ENCODE measurements at regions not wholly inside any gene's neighbourhood (a gene's known extent, or its start where the extent isn't known, plus 50 kb on each side); places are given as distances from the start of the nearest gene placed in this dataset.

DNA sequence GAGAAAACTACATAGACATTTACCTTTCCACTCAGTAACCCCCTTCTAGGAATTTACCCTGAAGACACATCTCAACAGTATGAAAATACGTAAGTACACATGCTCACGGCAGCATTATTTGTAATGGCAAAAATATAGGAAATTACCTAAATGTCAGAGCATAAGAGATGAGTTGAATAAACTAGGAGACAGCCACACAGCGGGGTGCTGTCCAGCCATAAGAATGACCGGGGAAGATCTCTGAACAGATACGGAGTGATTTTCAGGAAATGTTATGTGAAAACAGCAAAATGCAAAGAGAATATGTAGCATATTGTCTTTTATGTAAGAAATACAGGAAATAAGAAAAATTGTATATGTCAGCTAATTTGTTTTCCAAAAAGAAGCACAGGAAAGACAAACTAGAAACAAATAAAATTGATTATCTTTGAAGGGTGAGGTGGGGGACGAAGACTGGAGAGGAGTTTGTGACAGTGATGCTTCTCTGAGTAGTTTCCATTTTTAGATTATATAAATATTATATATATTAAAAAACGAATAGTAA lies 195.4 kb downstream of the HAUS1 start:
- ChIA-PET CTCF (no interaction called here), POLR2A (ENCODE audit: unreplicated experiment) (no interaction called here)
- no TSS peak for BruUV-seq (replicated peaks)

DNA sequence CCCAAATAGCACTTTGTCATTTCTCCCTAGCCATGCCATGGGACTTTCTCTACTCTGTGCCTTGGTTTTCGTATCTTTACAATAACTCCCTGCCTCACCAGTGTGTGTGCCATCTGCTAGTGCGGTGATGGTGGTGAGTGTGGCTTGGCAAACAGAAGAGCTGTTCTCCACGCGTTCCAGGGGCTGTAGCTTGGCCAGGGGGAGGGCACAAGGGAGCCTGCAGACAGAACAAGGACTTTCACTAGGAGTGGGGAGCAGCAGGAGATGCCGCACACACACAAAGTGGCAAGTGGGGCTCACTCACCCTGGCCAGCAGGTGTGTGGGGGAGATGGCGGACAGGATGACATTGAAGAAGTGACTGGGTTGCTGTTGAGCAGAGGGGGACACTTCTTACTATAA lies 196.9 kb downstream of the HAUS1 start:
- POLR2A ChIA-PET (ENCODE audit: unreplicated experiment): no interaction called here
- intact Hi-C loops (cut with micrococcal nuclease; ENCODE audit: unreplicated experiment): no loop called here
- Histone ChIP-seq H3F3A (ENCODE audit: insufficient read depth, low read depth) (peaks cover 14% of the 10 kb centered on the region; the same call in 1 of the 2 replicates), H3K9me2 (ENCODE audit: insufficient read depth) (no peaks in the 10 kb centered on the region), H3K79me2 (ENCODE audit: low read depth) (no peaks in the 10 kb centered on the region), H2AFZ (no peak overlapping the region), H3K9me3 (ENCODE audit: insufficient read depth, low read depth) (no peaks in the 10 kb centered on the region), H3K4me1 (replicated peaks; ENCODE audit: insufficient read depth) (peaks cover 26% of the 10 kb centered on the region), H3K36me3 (ENCODE audit: low read depth) (no peaks in the 10 kb centered on the region), H4K20me1 (ENCODE audit: insufficient read depth) (no peaks in the 10 kb centered on the region), H3K4me2 (no peak overlapping the region), H3K4me3 (no peak overlapping the region), H3K27me3 (ENCODE audit: insufficient read depth, low read depth) (no peaks in the 10 kb centered on the region), H3K27ac (no peak overlapping the region)
- DNase-seq: no peak
- BruUV-seq (replicated peaks): no TSS peak
- CTCF ChIA-PET: no interaction called here
- no peak for TF ChIP-seq EZH2 (IDR thresholded peaks at IDR 0.05; ENCODE audit: low read depth)
- TF ChIP-seq, protein P1, sequence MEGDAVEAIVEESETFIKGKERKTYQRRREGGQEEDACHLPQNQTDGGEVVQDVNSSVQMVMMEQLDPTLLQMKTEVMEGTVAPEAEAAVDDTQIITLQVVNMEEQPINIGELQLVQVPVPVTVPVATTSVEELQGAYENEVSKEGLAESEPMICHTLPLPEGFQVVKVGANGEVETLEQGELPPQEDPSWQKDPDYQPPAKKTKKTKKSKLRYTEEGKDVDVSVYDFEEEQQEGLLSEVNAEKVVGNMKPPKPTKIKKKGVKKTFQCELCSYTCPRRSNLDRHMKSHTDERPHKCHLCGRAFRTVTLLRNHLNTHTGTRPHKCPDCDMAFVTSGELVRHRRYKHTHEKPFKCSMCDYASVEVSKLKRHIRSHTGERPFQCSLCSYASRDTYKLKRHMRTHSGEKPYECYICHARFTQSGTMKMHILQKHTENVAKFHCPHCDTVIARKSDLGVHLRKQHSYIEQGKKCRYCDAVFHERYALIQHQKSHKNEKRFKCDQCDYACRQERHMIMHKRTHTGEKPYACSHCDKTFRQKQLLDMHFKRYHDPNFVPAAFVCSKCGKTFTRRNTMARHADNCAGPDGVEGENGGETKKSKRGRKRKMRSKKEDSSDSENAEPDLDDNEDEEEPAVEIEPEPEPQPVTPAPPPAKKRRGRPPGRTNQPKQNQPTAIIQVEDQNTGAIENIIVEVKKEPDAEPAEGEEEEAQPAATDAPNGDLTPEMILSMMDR (conservative IDR thresholded peaks at IDR 0.05): no peak

More for the DNA sequence above, 195.4 kb downstream of the HAUS1 start:
- intact Hi-C loops (cut with micrococcal nuclease; ENCODE audit: unreplicated experiment): no loop called here
- Histone ChIP-seq H4K20me1 (ENCODE audit: insufficient read depth) (no peaks in the 10 kb centered on the region), H3K79me2 (ENCODE audit: low read depth) (peaks cover 4% of the 10 kb centered on the region; the same call in 1 of the 2 replicates), H3K4me2 (no peak overlapping the region), H3F3A (ENCODE audit: insufficient read depth, low read depth) (peaks cover 24% of the 10 kb centered on the region; the same call in 1 of the 2 replicates), H3K36me3 (ENCODE audit: low read depth) (no peaks in the 10 kb centered on the region), H3K9me2 (ENCODE audit: insufficient read depth) (no peaks in the 10 kb centered on the region), H3K27me3 (ENCODE audit: insufficient read depth, low read depth) (no peaks in the 10 kb centered on the region), H2AFZ (no peak overlapping the region), H3K4me3 (no peak overlapping the region), H3K27ac (no peak overlapping the region), H3K9me3 (ENCODE audit: insufficient read depth, low read depth) (no peaks in the 10 kb centered on the region), H3K4me1 (replicated peaks; ENCODE audit: insufficient read depth) (peaks cover 40% of the 10 kb centered on the region)
- TF ChIP-seq, protein P1 (conservative IDR thresholded peaks at IDR 0.05): no peak
- no peak for TF ChIP-seq EZH2 (IDR thresholded peaks at IDR 0.05; ENCODE audit: low read depth)
- DNase-seq: no peak

- H2AFZ ChIP-seq: no peak overlapping the region
- H3K9me2 ChIP-seq (ENCODE audit: insufficient read depth): no peaks in the 10 kb centered on the region
- intact Hi-C loops (cut with micrococcal nuclease; ENCODE audit: unreplicated experiment): no loop called here
- BruUV-seq (replicated peaks): no TSS peak
- H3K9me3 ChIP-seq (ENCODE audit: insufficient read depth, low read depth): no peaks in the 10 kb centered on the region
- peaks cover 21% of the 10 kb centered on the region for H3K4me1 ChIP-seq (replicated peaks; ENCODE audit: insufficient read depth)
- H3K79me2 ChIP-seq (ENCODE audit: low read depth): no peaks in the 10 kb centered on the region
- H3K4me2 ChIP-seq: no peak overlapping the region
- DNase-seq: no peak
- ChIA-PET CTCF (no interaction called here), POLR2A (ENCODE audit: unreplicated experiment) (no interaction called here)
- H3K36me3 ChIP-seq (ENCODE audit: low read depth): no peaks in the 10 kb centered on the region
- no peaks in the 10 kb centered on the region for H4K20me1 ChIP-seq (ENCODE audit: insufficient read depth)
- H3K27me3 ChIP-seq (ENCODE audit: insufficient read depth, low read depth): no peaks in the 10 kb centered on the region
- TF ChIP-seq EZH2 (IDR thresholded peaks at IDR 0.05; ENCODE audit: low read depth): no peak
- TF ChIP-seq, protein P1 (conservative IDR thresholded peaks at IDR 0.05): no peak
- H3F3A ChIP-seq (ENCODE audit: insufficient read depth, low read depth): peaks cover 14% of the 10 kb centered on the region; the same call in 1 of the 2 replicates
- no peak overlapping the region for H3K4me3 ChIP-seq
- H3K27ac ChIP-seq: no peak overlapping the region
Measured at GRCh38 chr18:46301571-46301970, 197.4 kb downstream of the HAUS1 start.
